Hindlimb muscle (tissue), 1 donor: ENCODE measurements at regions not wholly inside any gene's neighbourhood (a gene's known extent, or its start where the extent isn't known, plus 50 kb on each side); places are given as distances from the start of the nearest gene placed in this dataset.

Experiments used
- DNase-seq: peaks from one replicate; pipeline ENCODE4 v3.0.0-alpha.2; 2013

DNA sequence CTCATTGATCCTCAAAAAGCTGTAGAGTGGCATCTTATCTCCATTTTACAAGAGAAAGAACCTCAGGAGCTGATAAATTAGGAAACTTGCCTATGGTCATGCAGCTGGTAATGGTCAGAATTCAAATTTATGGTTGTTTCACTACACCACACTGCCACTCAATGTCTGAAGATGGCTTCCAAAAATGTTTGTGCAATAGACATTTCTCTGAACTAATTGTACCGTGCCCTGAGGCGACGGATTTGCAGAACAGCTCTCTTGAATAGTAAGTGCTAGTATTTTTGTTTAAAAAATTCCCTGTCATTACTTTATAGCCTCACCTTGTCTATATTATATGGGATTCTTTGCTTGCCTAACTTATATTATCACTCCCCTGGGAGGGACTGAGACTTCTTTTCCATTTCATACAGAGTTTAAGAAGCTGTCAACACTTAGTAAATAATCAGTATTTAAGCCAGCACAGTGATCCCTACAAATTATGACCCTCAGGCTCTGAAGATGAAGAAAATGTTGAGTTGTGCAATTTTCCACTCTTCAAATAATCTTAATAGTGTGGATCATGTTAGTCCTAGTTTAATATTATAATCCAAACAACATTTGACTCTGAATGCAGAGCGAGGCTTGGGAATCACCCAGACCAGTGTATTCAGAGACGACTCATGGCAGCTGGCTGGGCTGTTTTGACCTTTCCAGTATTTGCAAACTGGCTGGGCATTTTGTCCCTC lies 346.6 kb downstream of the PTEN start:
- DNase-seq = no peak

DNA sequence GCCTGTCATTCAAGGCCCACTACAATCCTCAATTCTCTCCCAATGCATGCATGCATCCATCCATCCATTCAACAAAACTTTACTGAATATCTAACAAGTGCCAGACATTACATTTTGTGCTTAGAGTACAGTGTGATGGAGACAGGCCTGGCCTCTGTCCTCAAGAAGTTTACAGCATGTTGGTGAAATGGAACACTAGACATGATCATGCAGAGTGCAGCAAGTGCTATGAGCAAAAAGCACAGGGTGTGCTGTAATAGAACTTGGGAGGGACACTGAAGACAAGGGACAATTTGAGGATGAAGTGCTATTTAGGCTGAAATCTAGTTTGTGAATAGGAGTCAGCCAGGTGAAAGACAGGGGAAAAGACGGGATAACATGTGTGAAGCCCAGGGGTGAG lies 347.8 kb downstream of the PTEN start:
- no peak for DNase-seq

DNA sequence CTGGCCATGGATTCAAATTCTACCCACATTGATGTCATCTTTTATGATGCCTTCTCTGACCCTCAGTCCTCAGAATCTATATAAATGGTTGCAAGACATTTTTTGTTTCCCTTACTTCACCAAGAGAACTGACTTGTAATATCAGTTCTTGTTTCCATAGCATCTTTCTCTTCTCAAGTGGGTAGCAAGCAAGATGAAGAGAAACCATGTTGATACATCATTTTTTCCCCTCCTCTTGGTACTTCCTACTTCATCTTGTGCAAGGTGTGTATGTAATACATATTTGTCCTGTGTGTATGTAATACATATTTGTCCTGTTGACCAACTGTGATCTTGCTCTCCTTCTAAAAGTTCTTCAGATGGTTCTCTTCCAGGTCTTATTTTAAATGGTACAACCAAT lies 348.6 kb downstream of the PTEN start:
- no peak for DNase-seq

DNA sequence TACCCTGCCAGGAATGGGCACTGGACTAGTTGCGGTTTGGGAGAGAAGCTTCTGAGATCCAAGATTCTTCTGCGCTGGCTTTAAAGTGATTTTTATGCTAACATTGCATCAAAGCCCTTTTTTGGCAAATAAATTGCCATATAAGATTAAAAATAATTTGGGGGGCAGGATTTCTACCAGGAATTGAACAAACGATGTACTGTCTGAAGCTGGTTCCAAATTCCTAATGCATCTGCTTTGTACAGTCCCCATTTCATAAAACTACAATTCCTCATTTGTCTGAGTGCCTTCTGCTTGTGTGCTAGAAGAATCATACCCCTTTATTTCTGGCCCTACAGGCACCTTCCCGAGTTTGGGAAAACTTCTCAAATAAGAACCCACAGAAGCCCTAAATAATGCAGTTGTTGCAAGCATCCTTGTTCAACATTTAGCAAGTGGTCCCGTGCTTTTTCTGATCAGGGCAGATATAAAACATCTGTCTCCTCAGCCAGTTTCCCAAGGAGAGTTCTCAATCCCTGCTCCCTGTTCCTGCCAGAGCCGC lies 349.7 kb downstream of the PTEN start:
- DNase-seq = no peak

DNA sequence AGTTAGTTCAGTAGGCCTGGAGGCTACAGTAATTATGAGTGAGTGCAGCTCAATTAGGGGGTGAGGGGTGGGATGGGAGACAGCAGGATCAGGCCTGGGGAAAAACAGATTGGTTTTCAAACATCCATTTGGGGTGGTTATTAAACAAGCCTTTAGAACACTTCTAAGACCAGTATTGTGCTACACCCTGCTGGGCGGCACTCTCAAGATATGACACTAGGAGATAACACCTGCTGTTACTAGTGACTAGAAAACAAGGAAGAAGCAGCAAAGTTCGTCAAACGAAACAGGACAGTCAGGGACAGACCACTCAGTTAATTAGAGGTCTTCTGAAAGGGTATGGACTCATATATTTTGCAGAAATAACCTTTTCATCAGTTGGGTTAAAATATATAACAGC lies 353.6 kb downstream of the PTEN start:
- no peak for DNase-seq

DNA sequence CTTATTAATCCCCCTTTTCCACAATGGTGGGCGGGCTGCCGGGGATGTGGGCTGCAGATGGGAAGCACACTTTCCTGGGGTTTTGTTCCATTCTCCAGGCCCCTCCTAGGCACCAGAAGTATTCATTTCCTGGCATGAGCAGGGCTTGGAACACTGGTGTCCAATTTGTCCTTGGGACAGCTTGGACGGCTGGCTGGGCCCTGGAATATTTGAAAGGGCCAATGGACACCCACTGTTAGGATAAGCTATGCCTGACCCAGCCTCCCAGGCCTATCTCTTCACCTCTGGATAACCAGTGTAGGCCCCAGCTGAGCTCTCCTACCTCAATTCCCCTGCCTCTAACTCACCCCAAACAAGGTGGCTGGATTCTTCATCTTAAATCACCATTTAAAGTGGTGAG lies 354.9 kb downstream of the PTEN start:
- DNase-seq = no peak

DNA sequence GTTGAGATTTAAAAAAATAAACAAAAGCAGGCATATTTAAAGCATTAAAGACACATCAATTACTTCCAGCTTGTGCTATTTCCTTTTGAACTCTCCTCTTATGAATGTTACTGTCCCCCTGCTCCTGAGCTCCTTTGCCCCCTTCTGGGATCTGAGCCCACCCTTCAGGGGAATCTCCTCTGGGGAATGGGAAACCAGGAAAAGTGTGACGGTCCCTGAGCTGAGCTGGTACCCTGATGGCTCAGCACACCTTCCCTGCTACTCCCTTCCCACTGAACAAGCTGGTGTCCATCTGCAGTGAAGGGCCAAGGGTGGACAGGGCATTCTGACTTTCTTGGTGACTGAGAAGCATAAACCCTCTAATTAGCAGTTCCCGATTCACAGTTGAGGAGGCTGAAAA lies 356.3 kb downstream of the PTEN start:
- no peak for DNase-seq

DNA sequence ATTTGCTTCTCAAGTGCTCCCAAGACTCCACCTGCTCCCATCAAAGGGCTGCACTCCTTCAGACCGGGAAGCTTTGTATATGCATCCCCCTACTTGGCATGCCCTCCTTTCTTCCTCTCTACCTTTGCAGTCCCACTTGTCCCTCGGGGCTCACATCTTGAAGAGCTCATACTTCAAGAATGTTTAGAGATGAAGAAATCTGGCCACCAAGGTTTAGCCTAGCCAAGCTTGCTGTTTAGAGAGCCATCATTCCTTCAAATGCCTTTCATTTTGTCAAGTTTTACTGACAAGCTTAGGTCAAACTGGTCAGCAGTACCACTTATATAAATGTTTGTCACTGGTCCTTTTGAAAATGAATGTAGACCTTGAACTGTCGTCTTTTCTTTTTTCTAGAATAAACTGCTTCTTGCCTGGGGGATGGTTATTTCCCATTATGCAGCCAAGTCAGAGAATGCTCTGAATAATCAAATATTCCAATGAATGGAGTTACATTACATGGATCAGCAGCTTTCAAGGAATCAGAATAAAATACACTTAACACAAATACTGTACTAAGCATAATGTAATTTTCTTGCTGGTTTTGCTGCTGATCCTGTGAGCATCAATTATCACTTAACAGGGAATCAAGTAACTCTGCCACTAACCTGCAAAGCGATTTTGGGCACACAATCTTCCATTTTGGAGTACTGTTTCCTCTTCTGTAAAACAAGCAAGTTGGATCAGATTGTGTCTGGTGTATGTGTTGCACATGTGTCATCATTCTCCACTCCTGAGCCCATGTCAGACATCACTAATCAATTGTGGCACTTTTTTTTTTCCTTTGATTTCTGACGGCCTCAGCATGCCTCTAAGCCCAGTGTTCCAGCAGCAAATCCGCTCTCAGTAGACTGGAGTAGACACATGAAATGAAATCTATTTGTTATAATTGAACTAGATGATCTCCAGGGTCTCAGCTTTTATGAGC lies 357.9 kb downstream of the PTEN start:
- DNase-seq = no peak

DNA sequence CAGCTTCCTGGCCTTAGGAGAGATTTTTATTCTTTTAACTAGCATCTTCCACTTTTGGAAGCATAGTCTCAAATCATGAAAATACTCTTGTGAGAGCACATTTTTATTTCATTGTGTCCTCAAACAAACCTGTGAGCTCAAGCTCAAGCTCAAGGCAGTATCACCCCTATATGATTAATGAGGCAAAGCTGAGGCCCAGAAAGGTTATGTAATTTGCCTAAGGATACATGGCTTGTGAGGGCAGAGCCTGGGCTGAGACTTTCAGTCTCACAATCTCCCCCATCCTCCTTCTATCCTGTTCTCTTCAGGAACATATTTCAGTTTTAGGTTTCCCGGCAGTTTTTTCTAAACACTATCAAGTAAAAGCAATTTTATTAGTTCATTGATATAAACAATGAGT lies 359.5 kb downstream of the PTEN start:
- DNase-seq = no peak
